Glutamatergic neuron (in vitro differentiated cells): ENCODE measurements at regions not wholly inside any gene's neighbourhood (a gene's known extent, or its start where the extent isn't known, plus 50 kb on each side); places are given as distances from the start of the nearest gene placed in this dataset.

Experiments
- DNase-seq: peaks from one replicate; pipeline ENCODE4 v3.0.0; 2022
- H3K27ac Mint-ChIP-seq: one replicate; pipeline ENCODE4 v1.8.0; 2020; ENCODE audit warnings: mild to moderate bottlenecking, mixed read lengths, inconsistent platforms; ENCODE audit not compliant: unreplicated experiment
- H3K27me3 Mint-ChIP-seq: one replicate; pipeline ENCODE4 v1.8.0; 2020; ENCODE audit warnings: mild to moderate bottlenecking, moderate library complexity, mixed read lengths, inconsistent platforms; ENCODE audit not compliant: unreplicated experiment
- H3K36me3 Mint-ChIP-seq: one replicate; pipeline ENCODE4 v1.8.0; 2020; ENCODE audit warnings: mild to moderate bottlenecking, mixed read lengths, inconsistent platforms; ENCODE audit not compliant: unreplicated experiment
- H3K4me1 Mint-ChIP-seq: one replicate; pipeline ENCODE4 v1.8.0; 2020; ENCODE audit warnings: mild to moderate bottlenecking, low read depth, mixed read lengths, inconsistent platforms; ENCODE audit not compliant: unreplicated experiment
- H3K4me3 Mint-ChIP-seq: one replicate; pipeline ENCODE4 v1.8.0; 2020; ENCODE audit warnings: mild to moderate bottlenecking, mixed read lengths, inconsistent platforms; ENCODE audit not compliant: unreplicated experiment
- H3K9me3 Mint-ChIP-seq: one replicate; pipeline ENCODE4 v1.8.0; 2020; ENCODE audit warnings: mild to moderate bottlenecking, moderate library complexity, mixed read lengths, inconsistent platforms; ENCODE audit not compliant: unreplicated experiment
- CTCF ChIP-seq: fragments of 200-600 bp; sonication (generic); IDR thresholded peaks from one replicate; pipeline ENCODE4 v1.5.0; 2021; ENCODE audit not compliant: partially characterized antibody, unreplicated experiment

- no peaks in the 10 kb centered on the region for H3K36me3 Mint-ChIP-seq
- peaks cover 2% of the 10 kb centered on the region for H3K27me3 Mint-ChIP-seq
- no peaks in the 10 kb centered on the region for H3K9me3 Mint-ChIP-seq
These were observed 169.3 kb downstream of the RCHY1 start for GRCh38 chr4:75344915-75345314.

GRCh38 chr4:75343333-75343732 is 170.9 kb downstream of the RCHY1 start:
- peaks cover 2% of the 10 kb centered on the region for H3K27me3 Mint-ChIP-seq
- no peaks in the 10 kb centered on the region for H3K36me3 Mint-ChIP-seq
- H3K27ac Mint-ChIP-seq = no peak overlapping the region
- no peak for DNase-seq
- H3K4me1 Mint-ChIP-seq = no peaks in the 10 kb centered on the region
- H3K4me3 Mint-ChIP-seq = no peak overlapping the region
- H3K9me3 Mint-ChIP-seq = no peaks in the 10 kb centered on the region
- TF ChIP-seq CTCF = no peak

More at GRCh38 chr4:75344915-75345314, 169.3 kb downstream of the RCHY1 start:
- H3K27ac Mint-ChIP-seq = no peak overlapping the region
- no peaks in the 10 kb centered on the region for H3K4me1 Mint-ChIP-seq
- DNase-seq = no peak
- no peak overlapping the region for H3K4me3 Mint-ChIP-seq
- no peak for TF ChIP-seq CTCF

GRCh38 chr4:75340561-75340960 is 173.6 kb downstream of the RCHY1 start:
- peaks cover 3% of the 10 kb centered on the region for H3K9me3 Mint-ChIP-seq
- DNase-seq = no peak
- no peak for TF ChIP-seq CTCF
- no peak overlapping the region for H3K4me3 Mint-ChIP-seq
- H3K36me3 Mint-ChIP-seq = peaks cover under 1% of the 10 kb centered on the region
- peaks cover 2% of the 10 kb centered on the region for H3K27me3 Mint-ChIP-seq
- H3K4me1 Mint-ChIP-seq = no peaks in the 10 kb centered on the region
- H3K27ac Mint-ChIP-seq = no peak overlapping the region

- H3K4me1 Mint-ChIP-seq = no peaks in the 10 kb centered on the region
- no peak overlapping the region for H3K4me3 Mint-ChIP-seq
- DNase-seq = no peak
- H3K9me3 Mint-ChIP-seq = peaks cover 3% of the 10 kb centered on the region
- TF ChIP-seq CTCF = no peak
- H3K27ac Mint-ChIP-seq = no peak overlapping the region
- H3K36me3 Mint-ChIP-seq = peaks cover 4% of the 10 kb centered on the region
- peaks cover 2% of the 10 kb centered on the region for H3K27me3 Mint-ChIP-seq
These were observed 175.8 kb downstream of the RCHY1 start for GRCh38 chr4:75338352-75338880.

GRCh38 chr4:75327804-75328512 is 186.2 kb downstream of the RCHY1 start:
- no peak overlapping the region for H3K27ac Mint-ChIP-seq
- TF ChIP-seq CTCF = no peak
- no peak overlapping the region for H3K4me3 Mint-ChIP-seq
- H3K27me3 Mint-ChIP-seq = no peaks in the 10 kb centered on the region
- H3K4me1 Mint-ChIP-seq = peaks cover 5% of the 10 kb centered on the region
- DNase-seq = no peak
- no peaks in the 10 kb centered on the region for H3K9me3 Mint-ChIP-seq
- peaks cover 5% of the 10 kb centered on the region for H3K36me3 Mint-ChIP-seq
